GM21526 (cell line): ENCODE measurements at regions not wholly inside any gene's neighbourhood (a gene's known extent, or its start where the extent isn't known, plus 50 kb on each side); places are given as distances from the start of the nearest gene placed in this dataset.
"Not testable (repeated sequence)": the region's sequence is repeated elsewhere in the genome, so short reads cannot be mapped to it uniquely, and the experiment has no call there.

ENCODE experiments used
- ATAC-seq: cut with Tn5 transposase; IDR thresholded peaks from one replicate; pipeline ENCODE4 v1.9.1; 2021; ENCODE audit warnings: moderate library complexity; ENCODE audit not compliant: unreplicated experiment, low FRiP score

- no peak for ATAC-seq
Measured at GRCh38 chr5:159673538-159673937, 242.7 kb upstream of the ADRA1B start.

GRCh38 chr5:159678657-159679392, 237.5 kb upstream of the ADRA1B start:
- no peak for ATAC-seq

- ATAC-seq: no peak
Measured at GRCh38 chr5:159680095-159680494, 236.2 kb upstream of the ADRA1B start.

GRCh38 chr5:159681661-159682060, 234.6 kb upstream of the ADRA1B start:
- ATAC-seq: no peak

- no peak for ATAC-seq
Measured at GRCh38 chr5:159682623-159683022, 233.7 kb upstream of the ADRA1B start.

- ATAC-seq: not testable (repeated sequence)
Measured at GRCh38 chr5:159687892-159688291, 228.4 kb upstream of the ADRA1B start.

- ATAC-seq: no peak
Measured at GRCh38 chr5:159695741-159696294, 220.5 kb upstream of the ADRA1B start.

GRCh38 chr5:159697530-159697929, 218.8 kb upstream of the ADRA1B start:
- no peak for ATAC-seq

GRCh38 chr5:159698322-159698721, 218.0 kb upstream of the ADRA1B start:
- no peak for ATAC-seq

- ATAC-seq: no peak
Measured at GRCh38 chr5:159700016-159700415, 216.3 kb upstream of the ADRA1B start.

GRCh38 chr5:159702301-159702700, 214.0 kb upstream of the ADRA1B start:
- ATAC-seq: no peak

- no peak for ATAC-seq
Measured at GRCh38 chr5:159702826-159703225, 213.5 kb upstream of the ADRA1B start.

GRCh38 chr5:159704160-159704559, 212.1 kb upstream of the ADRA1B start:
- no peak for ATAC-seq

- ATAC-seq: no peak
Measured at GRCh38 chr5:159705948-159706347, 210.3 kb upstream of the ADRA1B start.

GRCh38 chr5:159708090-159708489, 208.2 kb upstream of the ADRA1B start:
- no peak for ATAC-seq

GRCh38 chr5:159712672-159713071, 203.6 kb upstream of the ADRA1B start:
- no peak for ATAC-seq

GRCh38 chr5:159713254-159713653, 203.0 kb upstream of the ADRA1B start:
- ATAC-seq: no peak

- no peak for ATAC-seq
Measured at GRCh38 chr5:159713773-159714172, 202.5 kb upstream of the ADRA1B start.

- no peak for ATAC-seq
Measured at GRCh38 chr5:159725475-159725874, 190.8 kb upstream of the ADRA1B start.

- no peak for ATAC-seq
Measured at GRCh38 chr5:159727167-159727566, 189.1 kb upstream of the ADRA1B start.

GRCh38 chr5:159730285-159730684, 186.0 kb upstream of the ADRA1B start:
- no peak for ATAC-seq

GRCh38 chr5:159732220-159732619, 184.1 kb upstream of the ADRA1B start:
- no peak for ATAC-seq
